ENCODE measurements at regions not wholly inside any gene's neighbourhood (a gene's known extent, or its start where the extent isn't known, plus 50 kb on each side); places are given as distances from the start of the nearest gene placed in this dataset.

GRCh38 chr9:109722007-109722406 lies 58.0 kb upstream of the PALM2AKAP2 start:
- H3K4me3 Mint-ChIP-seq: no peak overlapping the region

GRCh38 chr9:109723781-109724180 lies 56.2 kb upstream of the PALM2AKAP2 start:
- Mint-ChIP-seq H3K27ac (no peak overlapping the region), H3K36me3 (ENCODE audit: low read depth) (no peaks in the 10 kb centered on the region), H3K27me3 (no peaks in the 10 kb centered on the region), H3K9me3 (peaks cover 5% of the 10 kb centered on the region), H3K4me3 (no peak overlapping the region), H3K4me1 (ENCODE audit: low read depth) (no peaks in the 10 kb centered on the region)

More at GRCh38 chr9:109722007-109722406, 58.0 kb upstream of the PALM2AKAP2 start:
- no peaks in the 10 kb centered on the region for H3K27me3 Mint-ChIP-seq
- no peak overlapping the region for H3K27ac Mint-ChIP-seq
- H3K4me1 Mint-ChIP-seq (ENCODE audit: low read depth): no peaks in the 10 kb centered on the region
- H3K36me3 Mint-ChIP-seq (ENCODE audit: low read depth): no peaks in the 10 kb centered on the region
- H3K9me3 Mint-ChIP-seq: peaks cover 5% of the 10 kb centered on the region

- no peaks in the 10 kb centered on the region for H3K27me3 Mint-ChIP-seq
- no peaks in the 10 kb centered on the region for H3K4me1 Mint-ChIP-seq (ENCODE audit: low read depth)
- peaks cover 5% of the 10 kb centered on the region for H3K9me3 Mint-ChIP-seq
- no peak overlapping the region for H3K27ac Mint-ChIP-seq
- no peak overlapping the region for H3K4me3 Mint-ChIP-seq
- H3K36me3 Mint-ChIP-seq (ENCODE audit: low read depth): no peaks in the 10 kb centered on the region
Observed at GRCh38 chr9:109725460-109725859, 54.5 kb upstream of the PALM2AKAP2 start.

- Mint-ChIP-seq H3K9me3 (peaks cover 5% of the 10 kb centered on the region), H3K27me3 (no peaks in the 10 kb centered on the region), H3K27ac (no peak overlapping the region), H3K4me3 (no peak overlapping the region), H3K36me3 (ENCODE audit: low read depth) (no peaks in the 10 kb centered on the region), H3K4me1 (ENCODE audit: low read depth) (no peaks in the 10 kb centered on the region)
Observed at GRCh38 chr9:109726119-109726518, 53.9 kb upstream of the PALM2AKAP2 start.

- Mint-ChIP-seq H3K27ac (no peak overlapping the region), H3K27me3 (no peaks in the 10 kb centered on the region), H3K4me3 (no peak overlapping the region), H3K36me3 (ENCODE audit: low read depth) (no peaks in the 10 kb centered on the region), H3K9me3 (no peaks in the 10 kb centered on the region), H3K4me1 (ENCODE audit: low read depth) (no peaks in the 10 kb centered on the region)
Observed at GRCh38 chr9:109728686-109729300, 51.2 kb upstream of the PALM2AKAP2 start.

- Mint-ChIP-seq H3K4me1 (ENCODE audit: low read depth) (no peaks in the 10 kb centered on the region), H3K36me3 (ENCODE audit: low read depth) (no peaks in the 10 kb centered on the region), H3K4me3 (no peak overlapping the region), H3K9me3 (no peaks in the 10 kb centered on the region), H3K27me3 (no peaks in the 10 kb centered on the region), H3K27ac (no peak overlapping the region)
Observed at GRCh38 chr9:109729513-109729912, 50.5 kb upstream of the PALM2AKAP2 start.
